Panc1 (cell line): ENCODE measurements at regions not wholly inside any gene's neighbourhood (a gene's known extent, or its start where the extent isn't known, plus 50 kb on each side); places are given as distances from the start of the nearest gene placed in this dataset.
"Not testable (repeated sequence)": the region's sequence is repeated elsewhere in the genome, so short reads cannot be mapped to it uniquely, and the experiment has no call there.

ENCODE experiments used
- ATAC-seq: fragments of 200-7000 bp; cut with Tn5 transposase; 2 replicates; pipeline ENCODE4 v1.9.1; 2020; ENCODE audit warnings: mild to moderate bottlenecking, moderate library complexity
- BruUV-seq: library from RNA; stranded (reverse); fragments of 400-500 nt; replicated peaks from 2 replicates; lab custom pipeline; 2021; lab: Mats Ljungman, UMichigan
- CTCF ChIA-PET: fragments of 300-600 bp; sonication (Branson Sonifier 250); formaldehyde crosslinking; loops from one replicate; lab custom pipeline; 2022; ENCODE audit warnings: antibody characterized with exemption; lab: Charles Lee
- POLR2A ChIA-PET: fragments of 300-600 bp; sonication (Branson Sonifier 250); formaldehyde crosslinking; loops from one replicate; lab custom pipeline; 2022; ENCODE audit warnings: antibody characterized with exemption; lab: Charles Lee
- DNase-seq: peaks from one replicate; pipeline ENCODE4 v3.0.0-alpha.2; 2010; ENCODE audit warnings: low read depth, low spot score
- H3K27ac ChIP-seq: 2 replicates; pipeline ENCODE4 v1.5.1; 2011; ENCODE audit warnings: mild to moderate bottlenecking, low read length, inconsistent platforms
- H3K27me3 ChIP-seq: fragments of 200-500 bp; sonication (Bioruptor generic); 2 replicates; pipeline ENCODE4 v1.6.0; 2014; ENCODE audit warnings: low read length, inconsistent platforms; ENCODE audit not compliant: control insufficient read depth, insufficient read depth
- H3K36me3 ChIP-seq: fragments of 200-500 bp; sonication (Bioruptor generic); 2 replicates; pipeline ENCODE4 v1.5.1; 2014; ENCODE audit warnings: inconsistent platforms, mild to moderate bottlenecking, low read length, moderate library complexity; ENCODE audit not compliant: control insufficient read depth, insufficient read depth
- H3K4me1 ChIP-seq: 2 replicates; pipeline ENCODE4 v1.5.1; 2011; ENCODE audit warnings: inconsistent platforms, mild to moderate bottlenecking, low read length, moderate library complexity; ENCODE audit not compliant: control insufficient read depth, insufficient read depth
- H3K4me3 ChIP-seq, 2 experiments: 2 replicates each; pipeline ENCODE4 v1.5.1; 2011 to 2012; ENCODE audit warnings: low read depth in 2 of 2, low read length in 2 of 2, mild to moderate bottlenecking in 2 of 2, inconsistent platforms in 1 of 2, moderate library complexity in 1 of 2
- H3K9me3 ChIP-seq: fragments of 200-500 bp; sonication (Bioruptor generic); 2 replicates; pipeline ENCODE4 v1.5.1; 2014; ENCODE audit warnings: low read depth, mild to moderate bottlenecking, inconsistent platforms, low read length, moderate library complexity; ENCODE audit not compliant: control insufficient read depth, insufficient read depth
- POLR2AphosphoS5 ChIP-seq: IDR thresholded peaks from 2 replicates; pipeline ENCODE4 v1.6.1; 2012; ENCODE audit warnings: mild to moderate bottlenecking, low read depth, low read length, moderate library complexity
- SIN3A ChIP-seq: IDR thresholded peaks from 2 replicates; pipeline ENCODE4 v1.6.1; 2012; ENCODE audit warnings: low read depth, mild to moderate bottlenecking, low read length, moderate library complexity, borderline replicate concordance; ENCODE audit not compliant: insufficient read depth
- TCF7L2 ChIP-seq: IDR thresholded peaks from 2 replicates; pipeline ENCODE4 v1.6.1; 2011; ENCODE audit warnings: mild to moderate bottlenecking, low read depth, low read length, inconsistent platforms
- in situ Hi-C: cut with HindIII; loops from 2 replicates; pipeline ENCODE4 v1.10.0; 2016; ENCODE audit warnings: low sequenced_read_pairs, low pct_unique_long_range_greater_than_20kb
- intact Hi-C: fragments of 100-400 bp; cut with micrococcal nuclease; formaldehyde crosslinking; loops from one replicate; pipeline ENCODE4 v1.10.0; 2022; ENCODE audit not compliant: unreplicated experiment
- TF ChIP-seq, protein P1 (sequence below): fragments of 450-650 bp; IDR thresholded peaks from 2 replicates; pipeline ENCODE4 v1.5.1; 2017; ENCODE audit warnings: mild to moderate bottlenecking
- TF ChIP-seq, protein P2 (sequence below), 2 experiments: IDR thresholded peaks; 2 replicates each; pipeline ENCODE4 v1.6.1; 2011 to 2012; ENCODE audit warnings: low read depth in 2 of 2, control low read depth in 1 of 2, low read length in 1 of 2, mild to moderate bottlenecking in 1 of 2, moderate library complexity in 1 of 2; ENCODE audit not compliant: insufficient read depth in 1 of 2

DNA sequence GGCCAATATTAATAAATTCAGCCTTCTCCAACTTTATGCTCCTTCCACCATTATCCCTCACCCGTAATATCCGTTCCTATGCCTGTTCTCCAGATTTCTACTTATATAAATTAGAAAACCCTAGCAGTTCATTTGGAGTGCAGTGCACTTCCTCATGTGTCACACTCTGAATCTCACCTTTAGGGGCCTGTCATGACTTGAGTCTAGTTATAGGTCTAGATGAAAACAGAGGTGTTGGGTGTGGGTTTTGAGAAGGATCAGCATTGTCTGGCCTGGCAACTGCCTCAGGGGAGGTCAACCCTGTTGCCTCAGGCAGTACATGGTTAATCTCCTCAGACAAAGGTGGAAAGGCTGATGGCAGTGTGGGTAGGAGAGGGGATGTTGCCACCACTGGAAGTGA is 876.8 kb downstream of the FAT4 start:
- intact Hi-C loops (no loop called here), in situ Hi-C loops (no loop called here)
- no peak for DNase-seq
- no TSS peak for BruUV-seq
- Histone ChIP-seq H3K36me3 (no peaks in the 10 kb centered on the region), H3K27me3 (no peaks in the 10 kb centered on the region), H3K9me3 (no peaks in the 10 kb centered on the region), H3K4me3 (no peak overlapping the region), H3K27ac (no peak overlapping the region), H3K4me1 (no peaks in the 10 kb centered on the region)
- no peak for ATAC-seq
- POLR2A ChIA-PET, result no interaction called here
- CTCF ChIA-PET, result no interaction called here
- TF ChIP-seq, protein P1, sequence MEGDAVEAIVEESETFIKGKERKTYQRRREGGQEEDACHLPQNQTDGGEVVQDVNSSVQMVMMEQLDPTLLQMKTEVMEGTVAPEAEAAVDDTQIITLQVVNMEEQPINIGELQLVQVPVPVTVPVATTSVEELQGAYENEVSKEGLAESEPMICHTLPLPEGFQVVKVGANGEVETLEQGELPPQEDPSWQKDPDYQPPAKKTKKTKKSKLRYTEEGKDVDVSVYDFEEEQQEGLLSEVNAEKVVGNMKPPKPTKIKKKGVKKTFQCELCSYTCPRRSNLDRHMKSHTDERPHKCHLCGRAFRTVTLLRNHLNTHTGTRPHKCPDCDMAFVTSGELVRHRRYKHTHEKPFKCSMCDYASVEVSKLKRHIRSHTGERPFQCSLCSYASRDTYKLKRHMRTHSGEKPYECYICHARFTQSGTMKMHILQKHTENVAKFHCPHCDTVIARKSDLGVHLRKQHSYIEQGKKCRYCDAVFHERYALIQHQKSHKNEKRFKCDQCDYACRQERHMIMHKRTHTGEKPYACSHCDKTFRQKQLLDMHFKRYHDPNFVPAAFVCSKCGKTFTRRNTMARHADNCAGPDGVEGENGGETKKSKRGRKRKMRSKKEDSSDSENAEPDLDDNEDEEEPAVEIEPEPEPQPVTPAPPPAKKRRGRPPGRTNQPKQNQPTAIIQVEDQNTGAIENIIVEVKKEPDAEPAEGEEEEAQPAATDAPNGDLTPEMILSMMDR, result no peak
- TF ChIP-seq, protein P2, sequence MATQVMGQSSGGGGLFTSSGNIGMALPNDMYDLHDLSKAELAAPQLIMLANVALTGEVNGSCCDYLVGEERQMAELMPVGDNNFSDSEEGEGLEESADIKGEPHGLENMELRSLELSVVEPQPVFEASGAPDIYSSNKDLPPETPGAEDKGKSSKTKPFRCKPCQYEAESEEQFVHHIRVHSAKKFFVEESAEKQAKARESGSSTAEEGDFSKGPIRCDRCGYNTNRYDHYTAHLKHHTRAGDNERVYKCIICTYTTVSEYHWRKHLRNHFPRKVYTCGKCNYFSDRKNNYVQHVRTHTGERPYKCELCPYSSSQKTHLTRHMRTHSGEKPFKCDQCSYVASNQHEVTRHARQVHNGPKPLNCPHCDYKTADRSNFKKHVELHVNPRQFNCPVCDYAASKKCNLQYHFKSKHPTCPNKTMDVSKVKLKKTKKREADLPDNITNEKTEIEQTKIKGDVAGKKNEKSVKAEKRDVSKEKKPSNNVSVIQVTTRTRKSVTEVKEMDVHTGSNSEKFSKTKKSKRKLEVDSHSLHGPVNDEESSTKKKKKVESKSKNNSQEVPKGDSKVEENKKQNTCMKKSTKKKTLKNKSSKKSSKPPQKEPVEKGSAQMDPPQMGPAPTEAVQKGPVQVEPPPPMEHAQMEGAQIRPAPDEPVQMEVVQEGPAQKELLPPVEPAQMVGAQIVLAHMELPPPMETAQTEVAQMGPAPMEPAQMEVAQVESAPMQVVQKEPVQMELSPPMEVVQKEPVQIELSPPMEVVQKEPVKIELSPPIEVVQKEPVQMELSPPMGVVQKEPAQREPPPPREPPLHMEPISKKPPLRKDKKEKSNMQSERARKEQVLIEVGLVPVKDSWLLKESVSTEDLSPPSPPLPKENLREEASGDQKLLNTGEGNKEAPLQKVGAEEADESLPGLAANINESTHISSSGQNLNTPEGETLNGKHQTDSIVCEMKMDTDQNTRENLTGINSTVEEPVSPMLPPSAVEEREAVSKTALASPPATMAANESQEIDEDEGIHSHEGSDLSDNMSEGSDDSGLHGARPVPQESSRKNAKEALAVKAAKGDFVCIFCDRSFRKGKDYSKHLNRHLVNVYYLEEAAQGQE (IDR thresholded peaks at IDR 0.05; ENCODE audit: insufficient read depth in 1 of 2, low read depth in 2 of 2, low read length in 1 of 2), result no peak
- TF ChIP-seq TCF7L2 (no peak), SIN3A (no peak)

DNA sequence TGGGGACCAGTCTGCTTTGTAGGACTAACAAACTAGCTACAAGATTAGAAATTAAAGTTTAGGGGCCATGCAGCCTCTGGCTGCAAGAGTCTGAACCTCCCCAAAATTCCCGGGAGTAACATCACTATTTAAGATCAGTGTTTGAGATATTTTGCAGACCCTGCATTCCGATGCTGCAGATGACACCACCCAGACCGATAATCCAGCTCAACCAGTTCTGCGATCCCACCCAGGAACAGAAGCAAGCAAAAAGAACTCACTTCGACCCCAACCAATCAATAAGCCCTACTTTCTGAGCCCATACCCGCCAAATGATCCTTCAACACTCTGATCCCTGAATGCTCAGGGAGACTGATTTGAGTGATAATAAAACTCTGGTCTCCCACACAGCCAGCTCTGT is 877.8 kb downstream of the FAT4 start:
- no peaks in the 10 kb centered on the region for H3K4me1 ChIP-seq
- no peak overlapping the region for H3K27ac ChIP-seq
- intact Hi-C loops, result no loop called here
- no TSS peak for BruUV-seq
- no peaks in the 10 kb centered on the region for H3K27me3 ChIP-seq
- in situ Hi-C loops, result no loop called here
- no peak for ATAC-seq
- H3K4me3 ChIP-seq, result no peak overlapping the region
- DNase-seq, result no peak
- H3K9me3 ChIP-seq, result no peaks in the 10 kb centered on the region
- CTCF ChIA-PET, result no interaction called here
- POLR2A ChIA-PET, result no interaction called here
- H3K36me3 ChIP-seq, result no peaks in the 10 kb centered on the region
- TF ChIP-seq SIN3A, result no peak
- TF ChIP-seq POLR2AphosphoS5, result no peak
- TF ChIP-seq TCF7L2, result no peak
- TF ChIP-seq, protein P1, result no peak
- TF ChIP-seq, protein P2 (IDR thresholded peaks at IDR 0.05; ENCODE audit: insufficient read depth in 1 of 2, low read depth in 2 of 2, low read length in 1 of 2), result no peak

DNA sequence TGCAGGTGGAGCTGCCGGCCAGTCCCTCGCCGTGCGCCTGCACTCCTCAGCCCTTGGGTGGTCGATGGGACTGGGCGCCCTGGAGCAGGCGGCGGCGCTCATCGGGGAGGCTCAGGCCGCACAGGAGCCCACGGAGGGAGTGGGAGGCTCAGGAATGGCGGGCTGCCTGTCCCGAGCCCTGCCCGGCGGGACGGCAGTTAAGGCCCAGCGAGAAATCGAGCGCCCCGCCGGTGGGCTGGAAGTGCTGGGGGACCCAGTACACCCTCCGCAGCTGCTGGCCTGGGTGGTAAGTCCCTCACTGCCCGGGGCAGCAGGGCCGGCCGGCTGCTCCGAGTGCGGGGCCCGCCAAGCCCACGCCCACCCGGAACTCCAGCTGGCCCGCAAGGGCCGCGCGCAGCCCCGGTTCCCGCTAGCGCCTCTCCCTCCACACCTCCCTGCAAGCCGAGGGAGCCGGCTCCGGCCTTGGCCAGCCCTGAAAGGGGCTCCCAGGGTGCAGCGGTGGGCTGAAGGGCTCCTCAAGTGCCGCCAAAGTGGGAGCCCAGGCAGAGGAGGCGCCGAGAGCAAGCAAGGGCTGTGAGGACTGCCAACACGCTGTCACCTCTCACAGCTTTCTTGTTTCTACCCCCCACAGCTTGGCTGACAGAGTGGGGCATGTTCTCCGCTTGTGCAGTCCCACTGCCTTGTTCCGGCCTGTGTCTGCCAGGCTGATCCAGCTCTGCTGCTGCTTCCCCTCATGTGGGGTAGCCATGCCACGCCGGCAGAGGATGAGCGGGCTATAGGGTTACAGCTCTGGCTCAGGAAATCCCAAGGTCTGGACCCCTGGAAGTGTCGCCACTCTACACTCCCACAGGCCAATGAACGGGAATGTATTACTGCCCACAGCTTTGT is 886.7 kb downstream of the FAT4 start:
- H3K36me3 ChIP-seq, ATAC-seq, in situ Hi-C loops, POLR2A ChIA-PET, H3K27me3 ChIP-seq, BruUV-seq, CTCF ChIA-PET, H3K4me3 ChIP-seq, DNase-seq, H3K27ac ChIP-seq, intact Hi-C loops, H3K9me3 ChIP-seq, H3K4me1 ChIP-seq: not testable (repeated sequence)
